Astrocyte (in vitro differentiated cells and primary cell): ENCODE measurements at regions not wholly inside any gene's neighbourhood (a gene's known extent, or its start where the extent isn't known, plus 50 kb on each side); places are given as distances from the start of the nearest gene placed in this dataset.

Source experiments
- DNase-seq: peaks from one replicate; pipeline ENCODE4 v3.0.0-alpha.2; 2010; ENCODE audit warnings: low read depth
- FAIRE-seq: peaks from 2 replicates; lab custom pipeline; 2011; peaks lifted over from hg19 to GRCh38; lab: Jason Lieb, UNC
- H2AFZ ChIP-seq: 2 replicates; pipeline ENCODE4 v1.6.0; 2012; ENCODE audit warnings: low read depth, low read length, inconsistent platforms
- H3K27ac ChIP-seq: 2 replicates; pipeline ENCODE4 v1.5.1; 2011; ENCODE audit warnings: low read depth, low read length, inconsistent platforms
- H3K27me3 ChIP-seq: 2 replicates; pipeline ENCODE4 v1.6.0; 2011; ENCODE audit warnings: low read length, inconsistent platforms; ENCODE audit not compliant: insufficient read depth
- H3K36me3 ChIP-seq: 2 replicates; pipeline ENCODE4 v1.5.1; 2011; ENCODE audit warnings: low read length, inconsistent platforms; ENCODE audit not compliant: insufficient read depth
- H3K4me1 ChIP-seq: 2 replicates; pipeline ENCODE4 v1.5.1; 2011; ENCODE audit warnings: low read length, inconsistent platforms; ENCODE audit not compliant: insufficient read depth
- H3K4me2 ChIP-seq: 2 replicates; pipeline ENCODE4 v1.6.0; 2012; ENCODE audit warnings: low read length, inconsistent platforms
- H3K4me3 ChIP-seq: 2 replicates; pipeline ENCODE4 v1.5.1; 2011; ENCODE audit warnings: low read depth, mild to moderate bottlenecking, low read length, inconsistent platforms; ENCODE audit not compliant: insufficient read depth
- H3K79me2 ChIP-seq: 2 replicates; pipeline ENCODE4 v1.6.0; 2012; ENCODE audit warnings: mild to moderate bottlenecking, low read length, inconsistent platforms; ENCODE audit not compliant: insufficient read depth
- H3K9ac ChIP-seq: 2 replicates; pipeline ENCODE4 v1.6.0; 2012; ENCODE audit warnings: mild to moderate bottlenecking, low read length, inconsistent platforms
- H3K9me3 ChIP-seq: 2 replicates; pipeline ENCODE4 v1.5.1; 2012; ENCODE audit warnings: low read depth, mild to moderate bottlenecking, low read length, inconsistent platforms; ENCODE audit not compliant: insufficient read depth
- H4K20me1 ChIP-seq: 2 replicates; pipeline ENCODE4 v1.6.0; 2012; ENCODE audit warnings: low read length, inconsistent platforms; ENCODE audit not compliant: insufficient read depth
- H3K27ac Mint-ChIP-seq: one replicate; pipeline ENCODE4 v1.8.0; 2021; ENCODE audit warnings: mild to moderate bottlenecking, mixed read lengths; ENCODE audit not compliant: unreplicated experiment
- H3K27me3 Mint-ChIP-seq: one replicate; pipeline ENCODE4 v1.8.0; 2021; ENCODE audit warnings: low read depth, mixed read lengths; ENCODE audit not compliant: unreplicated experiment
- H3K36me3 Mint-ChIP-seq: one replicate; pipeline ENCODE4 v1.8.0; 2021; ENCODE audit warnings: low read depth, mixed read lengths; ENCODE audit not compliant: unreplicated experiment
- H3K4me1 Mint-ChIP-seq: one replicate; pipeline ENCODE4 v1.8.0; 2021; ENCODE audit warnings: low read depth, mixed read lengths; ENCODE audit not compliant: unreplicated experiment
- H3K4me3 Mint-ChIP-seq: one replicate; pipeline ENCODE4 v1.8.0; 2021; ENCODE audit warnings: mild to moderate bottlenecking, moderate library complexity, mixed read lengths; ENCODE audit not compliant: unreplicated experiment
- H3K9me3 Mint-ChIP-seq: one replicate; pipeline ENCODE4 v1.8.0; 2021; ENCODE audit warnings: mild to moderate bottlenecking, mixed read lengths; ENCODE audit not compliant: unreplicated experiment
- EZH2 ChIP-seq: IDR thresholded peaks from 2 replicates; pipeline ENCODE4 v1.6.1; 2012; ENCODE audit warnings: mild to moderate bottlenecking, low read length, inconsistent platforms; ENCODE audit not compliant: insufficient read depth
- TF ChIP-seq, protein P1 (sequence below): IDR thresholded peaks from 2 replicates; pipeline ENCODE4 v1.5.1; 2011; ENCODE audit warnings: low read depth, mild to moderate bottlenecking, inconsistent platforms, low read length, moderate library complexity; ENCODE audit not compliant: insufficient read depth

DNA sequence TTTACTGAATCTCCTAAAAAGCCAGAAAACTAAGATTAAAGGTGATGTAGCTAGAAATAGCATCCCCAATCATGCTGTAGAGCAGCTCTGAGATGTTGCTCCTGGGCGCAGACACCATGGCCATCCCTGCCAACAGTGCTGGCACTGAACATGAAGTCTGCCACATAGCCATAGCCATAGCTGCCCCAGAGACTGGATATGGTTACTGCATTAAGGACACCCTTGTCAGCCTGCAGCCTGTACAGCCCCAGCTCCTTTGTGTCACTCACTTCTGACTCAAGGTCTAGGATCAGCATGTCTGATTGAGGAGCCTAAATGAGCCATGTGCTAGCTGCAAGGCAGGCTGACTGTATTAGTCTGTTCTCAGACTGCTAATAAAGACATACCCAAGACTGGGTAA lies 284.6 kb downstream of the RPS24 start:
- no peaks in the 10 kb centered on the region for H3K27me3 ChIP-seq
- H3K27ac Mint-ChIP-seq = no peak overlapping the region
- H3K36me3 ChIP-seq = no peaks in the 10 kb centered on the region
- H3K27me3 Mint-ChIP-seq = peaks cover 42% of the 10 kb centered on the region
- H3K4me2 ChIP-seq = no peak overlapping the region
- H3K4me1 Mint-ChIP-seq = no peaks in the 10 kb centered on the region
- FAIRE-seq = no peak
- no peaks in the 10 kb centered on the region for H4K20me1 ChIP-seq
- TF ChIP-seq EZH2 = no peak
- TF ChIP-seq, protein P1, sequence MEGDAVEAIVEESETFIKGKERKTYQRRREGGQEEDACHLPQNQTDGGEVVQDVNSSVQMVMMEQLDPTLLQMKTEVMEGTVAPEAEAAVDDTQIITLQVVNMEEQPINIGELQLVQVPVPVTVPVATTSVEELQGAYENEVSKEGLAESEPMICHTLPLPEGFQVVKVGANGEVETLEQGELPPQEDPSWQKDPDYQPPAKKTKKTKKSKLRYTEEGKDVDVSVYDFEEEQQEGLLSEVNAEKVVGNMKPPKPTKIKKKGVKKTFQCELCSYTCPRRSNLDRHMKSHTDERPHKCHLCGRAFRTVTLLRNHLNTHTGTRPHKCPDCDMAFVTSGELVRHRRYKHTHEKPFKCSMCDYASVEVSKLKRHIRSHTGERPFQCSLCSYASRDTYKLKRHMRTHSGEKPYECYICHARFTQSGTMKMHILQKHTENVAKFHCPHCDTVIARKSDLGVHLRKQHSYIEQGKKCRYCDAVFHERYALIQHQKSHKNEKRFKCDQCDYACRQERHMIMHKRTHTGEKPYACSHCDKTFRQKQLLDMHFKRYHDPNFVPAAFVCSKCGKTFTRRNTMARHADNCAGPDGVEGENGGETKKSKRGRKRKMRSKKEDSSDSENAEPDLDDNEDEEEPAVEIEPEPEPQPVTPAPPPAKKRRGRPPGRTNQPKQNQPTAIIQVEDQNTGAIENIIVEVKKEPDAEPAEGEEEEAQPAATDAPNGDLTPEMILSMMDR = no peak
- H3K4me3 Mint-ChIP-seq = no peak overlapping the region
- H3K9me3 Mint-ChIP-seq = peaks cover 4% of the 10 kb centered on the region
- no peaks in the 10 kb centered on the region for H3K79me2 ChIP-seq
- H2AFZ ChIP-seq = no peak overlapping the region
- no peaks in the 10 kb centered on the region for H3K4me1 ChIP-seq
- DNase-seq = no peak
- no peaks in the 10 kb centered on the region for H3K9me3 ChIP-seq
- no peak overlapping the region for H3K4me3 ChIP-seq
- H3K27ac ChIP-seq = no peak overlapping the region
- peaks cover 1% of the 10 kb centered on the region for H3K36me3 Mint-ChIP-seq
- H3K9ac ChIP-seq = no peak overlapping the region

DNA sequence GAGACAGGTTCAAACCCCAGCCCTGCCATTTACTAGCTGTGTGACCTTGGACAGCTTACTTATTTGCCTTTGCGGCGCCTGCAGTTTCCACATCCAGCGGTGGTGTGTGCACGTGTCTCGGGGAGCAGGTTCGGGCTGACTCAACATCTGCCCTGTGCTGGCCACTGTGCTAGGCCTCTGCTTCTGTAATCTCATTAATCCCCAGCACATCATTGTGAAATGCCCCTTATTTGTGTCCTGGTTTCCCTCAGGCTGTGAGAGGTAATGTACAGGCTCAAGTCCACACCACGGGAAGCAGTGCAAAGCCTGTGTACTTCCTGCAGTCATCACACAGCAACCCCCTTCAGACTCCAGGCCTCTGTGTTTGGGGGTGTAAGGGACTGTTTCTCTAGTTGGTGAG lies 285.7 kb downstream of the RPS24 start:
- Mint-ChIP-seq H3K9me3 (peaks cover 7% of the 10 kb centered on the region), H3K27me3 (peaks cover 41% of the 10 kb centered on the region), H3K36me3 (peaks cover 1% of the 10 kb centered on the region), H3K4me3 (no peak overlapping the region), H3K4me1 (no peaks in the 10 kb centered on the region), H3K27ac (no peak overlapping the region)
- Histone ChIP-seq H3K27ac (no peak overlapping the region), H3K4me1 (no peaks in the 10 kb centered on the region), H3K36me3 (no peaks in the 10 kb centered on the region), H3K4me2 (no peak overlapping the region), H3K79me2 (no peaks in the 10 kb centered on the region), H3K27me3 (no peaks in the 10 kb centered on the region), H3K9me3 (no peaks in the 10 kb centered on the region), H3K9ac (no peak overlapping the region), H3K4me3 (no peak overlapping the region), H4K20me1 (no peaks in the 10 kb centered on the region), H2AFZ (no peak overlapping the region)
- no peak for TF ChIP-seq EZH2
- TF ChIP-seq, protein P1 = no peak
- FAIRE-seq (no peak), DNase-seq (no peak)

DNA sequence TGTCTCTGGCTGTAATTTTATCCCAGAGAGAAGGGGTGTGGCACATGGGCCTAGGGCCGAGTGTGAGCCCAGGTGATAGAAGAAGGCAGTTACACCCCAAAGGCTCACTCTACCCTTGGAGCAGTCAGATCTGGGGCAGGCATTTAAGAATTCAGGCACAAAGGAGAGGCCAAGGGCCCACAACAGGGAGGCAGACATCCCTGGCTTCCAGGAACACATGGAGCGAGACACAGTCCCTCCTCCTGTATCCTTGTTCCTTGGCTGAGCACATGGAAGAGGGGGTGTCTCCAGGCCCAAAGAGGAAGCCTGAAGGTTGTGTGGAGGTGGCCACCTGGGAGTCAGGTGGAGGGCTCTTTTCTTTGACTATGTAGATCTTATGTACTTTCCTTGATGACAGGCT lies 286.2 kb downstream of the RPS24 start:
- no peak overlapping the region for H3K27ac ChIP-seq

More for the DNA sequence above, 286.2 kb downstream of the RPS24 start:
- Mint-ChIP-seq H3K27ac (no peak overlapping the region), H3K4me1 (no peaks in the 10 kb centered on the region), H3K9me3 (peaks cover 7% of the 10 kb centered on the region), H3K4me3 (no peak overlapping the region), H3K27me3 (peaks cover 40% of the 10 kb centered on the region), H3K36me3 (peaks cover 1% of the 10 kb centered on the region)
- Histone ChIP-seq H3K79me2 (no peaks in the 10 kb centered on the region), H3K9me3 (no peaks in the 10 kb centered on the region), H3K36me3 (no peaks in the 10 kb centered on the region), H3K4me3 (no peak overlapping the region), H3K9ac (no peak overlapping the region), H3K27me3 (no peaks in the 10 kb centered on the region), H3K4me1 (no peaks in the 10 kb centered on the region), H3K4me2 (no peak overlapping the region), H2AFZ (no peak overlapping the region), H4K20me1 (no peaks in the 10 kb centered on the region)
- no peak for DNase-seq
- FAIRE-seq = no peak
- TF ChIP-seq, protein P1 = no peak
- TF ChIP-seq EZH2 = no peak
